ENCODE measurements at regions not wholly inside any gene's neighbourhood (a gene's known extent, or its start where the extent isn't known, plus 50 kb on each side); places are given as distances from the start of the nearest gene placed in this dataset.

DNA sequence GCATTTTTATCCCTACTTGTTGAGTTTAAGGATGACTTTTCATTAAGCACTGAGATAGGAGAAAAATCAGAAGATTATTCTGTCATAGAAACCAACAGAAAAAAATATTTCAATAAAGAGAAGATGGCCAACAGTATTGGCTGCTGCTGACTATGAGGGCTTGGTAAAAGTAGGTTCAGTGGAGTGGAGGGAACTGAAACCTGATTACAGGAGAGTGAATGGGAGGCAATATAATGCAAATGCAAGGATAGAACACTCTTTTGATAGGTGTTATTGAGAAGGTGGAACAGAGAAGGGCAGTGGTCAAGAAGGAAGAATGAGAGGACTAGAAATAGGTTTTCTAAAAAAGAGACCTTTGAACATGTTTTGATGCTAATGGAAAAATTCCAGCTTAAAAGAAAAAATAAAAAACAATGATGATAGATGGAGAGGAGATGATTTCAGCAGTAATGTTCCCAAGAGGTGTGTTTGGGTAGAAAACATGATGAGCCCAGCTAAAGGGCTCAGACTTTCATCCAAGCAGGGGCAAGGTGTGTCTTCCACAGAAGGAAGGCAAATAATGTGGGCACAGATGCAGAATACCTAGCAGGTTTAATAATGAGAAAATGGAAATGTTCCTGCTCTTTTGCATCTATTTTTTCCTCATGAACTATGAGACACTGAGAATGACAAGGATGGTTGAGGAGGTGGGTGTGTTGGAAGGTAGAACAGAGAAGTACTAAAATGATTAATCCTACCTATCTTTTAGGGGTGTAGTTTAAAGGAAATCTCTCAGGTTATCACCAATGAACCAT is 397.9 kb upstream of the GOLIM4 start:
- ATAC-seq (replicated peaks; ENCODE audit: extremely low read depth, poor library complexity, severe bottlenecking) (no peak), DNase-seq (ENCODE audit: low spot score in 2 of 2) (no peak)
- no peaks in the 10 kb centered on the region for H3K36me3 Mint-ChIP-seq (ENCODE audit: insufficient read depth)
- H3K9me3 Mint-ChIP-seq = peaks cover 18% of the 10 kb centered on the region
- H3K27ac Mint-ChIP-seq (ENCODE audit: low read depth) = no peak overlapping the region
- no peaks in the 10 kb centered on the region for H3K4me1 Mint-ChIP-seq
- no peaks in the 10 kb centered on the region for H3K27me3 Mint-ChIP-seq
- no peak overlapping the region for H3K4me3 Mint-ChIP-seq

DNA sequence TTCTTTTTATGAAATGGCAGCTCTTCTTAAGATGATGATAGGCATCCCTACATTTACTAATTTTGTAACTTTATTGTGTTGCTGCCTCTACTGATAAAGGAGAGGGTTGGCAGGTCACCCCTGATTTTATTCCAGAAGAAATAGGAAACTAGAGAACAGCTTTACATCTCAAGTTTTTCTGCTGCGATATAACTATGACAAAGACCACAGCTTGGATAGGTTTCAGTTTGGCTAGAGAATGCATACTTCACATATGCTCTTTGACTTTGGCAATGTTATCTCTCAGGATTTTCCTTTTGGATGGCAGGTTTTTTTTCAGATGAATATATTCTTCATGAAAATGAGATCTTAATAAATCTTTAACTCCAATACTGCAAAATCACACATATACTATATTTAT is 395.3 kb upstream of the GOLIM4 start:
- Mint-ChIP-seq H3K36me3 (ENCODE audit: insufficient read depth) (no peaks in the 10 kb centered on the region), H3K4me1 (no peaks in the 10 kb centered on the region), H3K27ac (ENCODE audit: low read depth) (no peak overlapping the region), H3K4me3 (no peak overlapping the region), H3K9me3 (peaks cover 10% of the 10 kb centered on the region), H3K27me3 (no peaks in the 10 kb centered on the region)
- DNase-seq (ENCODE audit: low spot score in 2 of 2) (no peak), ATAC-seq (replicated peaks; ENCODE audit: extremely low read depth, poor library complexity, severe bottlenecking) (no peak)

DNA sequence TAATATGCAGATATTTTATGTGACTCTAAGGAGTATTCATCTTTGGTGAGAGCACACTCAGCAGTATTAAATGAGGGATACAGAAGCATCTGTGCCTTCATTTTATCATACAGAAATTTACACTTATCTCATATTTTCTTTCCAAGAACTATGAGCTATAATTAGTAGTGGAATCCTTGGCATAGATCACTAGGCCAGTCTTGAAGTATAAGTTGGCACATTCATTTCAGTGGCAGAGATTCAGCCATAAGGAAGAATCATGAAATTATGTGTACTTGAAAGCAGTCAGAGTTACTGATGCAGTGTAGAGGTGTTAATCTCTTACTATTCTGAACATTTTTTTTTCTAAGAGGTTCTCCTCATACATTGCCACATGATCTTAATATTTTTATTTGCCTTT is 393.6 kb upstream of the GOLIM4 start:
- no peak for DNase-seq (ENCODE audit: low spot score in 2 of 2)
- peaks cover 10% of the 10 kb centered on the region for H3K9me3 Mint-ChIP-seq
- no peak overlapping the region for H3K27ac Mint-ChIP-seq (ENCODE audit: low read depth)
- ATAC-seq (replicated peaks; ENCODE audit: extremely low read depth, poor library complexity, severe bottlenecking) = no peak
- H3K4me1 Mint-ChIP-seq = no peaks in the 10 kb centered on the region
- H3K27me3 Mint-ChIP-seq = no peaks in the 10 kb centered on the region
- no peaks in the 10 kb centered on the region for H3K36me3 Mint-ChIP-seq (ENCODE audit: insufficient read depth)
- H3K4me3 Mint-ChIP-seq = no peak overlapping the region

DNA sequence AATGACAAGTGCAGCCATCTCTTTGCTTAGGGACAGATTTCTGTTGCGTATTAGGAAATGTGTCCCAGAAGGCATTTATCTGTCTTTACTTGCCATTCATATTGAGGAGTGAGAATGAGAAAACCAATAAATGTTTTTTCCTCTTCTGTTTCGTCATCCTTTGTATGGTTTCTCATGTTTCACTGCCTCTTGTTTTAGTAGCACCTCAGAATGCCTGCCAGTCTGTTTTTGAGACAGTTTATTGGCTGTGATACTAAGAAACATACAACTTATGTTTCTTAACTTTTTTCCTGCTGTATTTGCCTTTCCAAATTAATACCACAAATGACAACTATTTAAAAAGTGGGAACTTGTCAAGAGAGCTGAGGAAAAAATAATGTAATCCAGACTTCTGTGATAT is 390.2 kb upstream of the GOLIM4 start:
- H3K36me3 Mint-ChIP-seq (ENCODE audit: insufficient read depth) = no peaks in the 10 kb centered on the region
- H3K4me3 Mint-ChIP-seq = no peak overlapping the region
- H3K27me3 Mint-ChIP-seq = no peaks in the 10 kb centered on the region
- peaks cover 5% of the 10 kb centered on the region for H3K9me3 Mint-ChIP-seq
- DNase-seq (ENCODE audit: low spot score in 2 of 2) (no peak), ATAC-seq (replicated peaks; ENCODE audit: extremely low read depth, poor library complexity, severe bottlenecking) (no peak)
- no peaks in the 10 kb centered on the region for H3K4me1 Mint-ChIP-seq
- H3K27ac Mint-ChIP-seq (ENCODE audit: low read depth) = no peak overlapping the region

DNA sequence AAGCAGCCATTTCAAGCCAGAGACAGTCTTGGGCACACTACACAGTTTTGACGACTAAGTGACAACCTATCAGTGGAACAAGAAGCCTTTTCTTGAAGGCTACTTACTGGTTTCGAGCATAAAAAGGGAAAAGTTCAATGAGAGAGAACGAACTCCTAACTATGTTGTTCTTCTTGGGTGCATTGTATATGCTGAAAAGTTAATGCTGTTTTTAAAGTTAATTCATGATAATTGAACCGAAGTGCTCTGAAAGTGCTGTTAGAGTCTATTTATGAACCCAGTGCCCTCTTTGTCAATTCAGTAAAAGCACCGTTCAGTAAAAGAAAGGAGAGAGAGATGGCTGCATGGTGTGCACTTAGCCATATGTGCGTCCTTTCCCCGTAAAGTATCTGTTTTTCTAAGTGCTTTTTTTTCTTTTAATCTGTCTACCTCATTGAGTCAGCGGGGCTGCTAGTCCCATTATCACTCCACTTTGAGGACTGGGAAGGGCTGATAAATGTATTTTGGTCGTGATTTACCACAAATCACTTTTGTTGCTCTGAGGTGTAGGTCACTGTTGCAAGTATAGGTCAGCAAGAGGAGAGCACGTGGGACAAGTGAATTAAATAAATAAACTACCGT is 380.7 kb upstream of the GOLIM4 start:
- DNase-seq (ENCODE audit: low spot score in 2 of 2) (no peak), ATAC-seq (replicated peaks; ENCODE audit: extremely low read depth, poor library complexity, severe bottlenecking) (no peak)
- H3K4me3 Mint-ChIP-seq = no peak overlapping the region
- H3K27me3 Mint-ChIP-seq = no peaks in the 10 kb centered on the region
- H3K9me3 Mint-ChIP-seq = no peaks in the 10 kb centered on the region
- H3K27ac Mint-ChIP-seq (ENCODE audit: low read depth) = no peak overlapping the region
- H3K4me1 Mint-ChIP-seq = no peaks in the 10 kb centered on the region
- no peaks in the 10 kb centered on the region for H3K36me3 Mint-ChIP-seq (ENCODE audit: insufficient read depth)

DNA sequence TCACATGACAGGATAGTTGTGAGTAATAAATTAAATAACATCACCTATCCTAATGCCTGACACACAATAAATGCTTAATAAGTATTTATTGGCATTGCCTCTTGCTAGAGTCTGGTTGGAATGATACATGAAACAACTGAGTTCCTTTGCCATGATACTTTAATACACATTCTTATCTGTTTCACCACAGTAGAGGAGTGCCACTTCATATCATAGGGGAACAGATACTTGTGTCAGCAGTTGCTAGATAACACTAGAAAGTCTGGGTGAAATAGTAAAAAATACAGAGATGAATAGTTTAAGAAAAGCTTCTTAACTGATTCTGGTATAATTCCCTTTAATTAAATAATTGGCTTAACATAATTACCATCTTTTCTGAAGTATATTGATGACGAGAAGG is 380.0 kb upstream of the GOLIM4 start:
- H3K36me3 Mint-ChIP-seq (ENCODE audit: insufficient read depth) = no peaks in the 10 kb centered on the region

DNA sequence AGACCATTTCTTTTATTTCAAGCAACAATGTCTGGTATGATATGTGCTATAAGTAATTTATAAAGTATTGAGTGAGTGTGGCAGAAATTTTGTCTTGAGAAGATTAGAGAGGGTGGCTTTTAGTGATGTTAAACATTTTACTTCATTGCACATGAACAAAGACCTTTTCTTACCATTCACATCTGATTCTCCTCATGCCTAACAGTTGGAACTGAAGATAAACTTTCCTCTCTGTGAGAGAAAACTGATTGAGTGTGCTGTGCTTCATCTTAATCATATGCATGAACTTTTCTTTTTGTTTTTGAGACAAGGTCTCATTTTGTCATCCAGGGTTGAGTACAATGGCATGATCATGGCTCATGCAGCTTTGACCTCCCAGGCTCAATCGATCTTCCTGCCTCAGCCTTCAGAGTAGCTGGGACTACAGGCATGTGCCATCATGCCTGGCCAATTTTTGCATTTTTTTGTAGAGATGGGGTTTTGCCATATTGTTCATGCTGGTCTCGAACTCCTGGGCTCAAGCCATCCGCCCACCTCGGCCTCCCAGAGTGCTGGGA is 377.7 kb upstream of the GOLIM4 start:
- DNase-seq (ENCODE audit: low spot score in 2 of 2) = no peak
- Mint-ChIP-seq H3K4me3 (no peak overlapping the region), H3K4me1 (no peaks in the 10 kb centered on the region), H3K27ac (ENCODE audit: low read depth) (no peak overlapping the region), H3K9me3 (no peaks in the 10 kb centered on the region), H3K36me3 (ENCODE audit: insufficient read depth) (no peaks in the 10 kb centered on the region), H3K27me3 (no peaks in the 10 kb centered on the region)
- ATAC-seq (replicated peaks; ENCODE audit: extremely low read depth, poor library complexity, severe bottlenecking) = no peak

More for the DNA sequence above, 380.0 kb upstream of the GOLIM4 start:
- DNase-seq (ENCODE audit: low spot score in 2 of 2) (no peak), ATAC-seq (replicated peaks; ENCODE audit: extremely low read depth, poor library complexity, severe bottlenecking) (no peak)
- Mint-ChIP-seq H3K27me3 (no peaks in the 10 kb centered on the region), H3K27ac (ENCODE audit: low read depth) (no peak overlapping the region), H3K4me3 (no peak overlapping the region), H3K4me1 (no peaks in the 10 kb centered on the region), H3K9me3 (no peaks in the 10 kb centered on the region)

DNA sequence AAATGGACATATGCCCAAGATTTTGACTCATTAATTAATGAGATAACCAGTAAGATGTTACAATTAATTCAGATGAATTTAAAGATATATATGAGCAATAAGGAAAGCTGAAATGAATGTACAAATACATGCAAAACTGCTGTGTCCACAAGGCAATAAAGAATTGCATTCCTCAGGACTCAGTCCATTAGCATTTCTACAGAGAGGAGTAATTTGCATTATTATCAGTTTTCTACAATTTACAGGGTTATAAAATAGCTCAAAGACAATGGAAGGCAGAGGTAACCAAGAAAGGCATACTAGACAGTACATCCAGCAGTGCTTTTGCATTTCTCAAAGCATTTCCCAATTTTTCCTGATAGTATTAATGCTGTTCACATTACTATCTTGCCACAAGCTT is 377.1 kb upstream of the GOLIM4 start:
- no peaks in the 10 kb centered on the region for H3K27me3 Mint-ChIP-seq
- no peaks in the 10 kb centered on the region for H3K36me3 Mint-ChIP-seq (ENCODE audit: insufficient read depth)
- ATAC-seq (replicated peaks; ENCODE audit: extremely low read depth, poor library complexity, severe bottlenecking) (no peak), DNase-seq (ENCODE audit: low spot score in 2 of 2) (no peak)
- H3K9me3 Mint-ChIP-seq = no peaks in the 10 kb centered on the region
- no peak overlapping the region for H3K4me3 Mint-ChIP-seq
- no peak overlapping the region for H3K27ac Mint-ChIP-seq (ENCODE audit: low read depth)
- H3K4me1 Mint-ChIP-seq = no peaks in the 10 kb centered on the region

DNA sequence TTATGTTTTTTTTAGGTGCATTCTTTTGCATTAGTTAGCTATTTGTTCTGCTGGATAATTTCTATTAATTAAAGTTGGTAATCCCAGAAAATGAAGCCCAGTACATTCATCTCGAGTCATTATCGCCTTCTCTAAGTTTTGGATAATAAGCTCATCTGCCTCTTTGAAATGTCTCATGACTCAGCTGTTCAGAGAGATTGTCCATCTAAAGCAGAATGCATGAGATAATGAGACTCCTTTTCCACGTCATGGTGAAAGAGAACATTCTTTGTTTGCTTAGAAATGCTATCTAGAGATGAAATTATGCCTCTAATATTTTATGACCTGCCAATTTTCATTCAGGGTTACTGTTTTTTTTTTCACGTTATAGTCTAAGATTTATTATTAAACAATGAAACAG is 374.7 kb upstream of the GOLIM4 start:
- ATAC-seq (replicated peaks; ENCODE audit: extremely low read depth, poor library complexity, severe bottlenecking) = no peak
- H3K4me1 Mint-ChIP-seq = no peaks in the 10 kb centered on the region

DNA sequence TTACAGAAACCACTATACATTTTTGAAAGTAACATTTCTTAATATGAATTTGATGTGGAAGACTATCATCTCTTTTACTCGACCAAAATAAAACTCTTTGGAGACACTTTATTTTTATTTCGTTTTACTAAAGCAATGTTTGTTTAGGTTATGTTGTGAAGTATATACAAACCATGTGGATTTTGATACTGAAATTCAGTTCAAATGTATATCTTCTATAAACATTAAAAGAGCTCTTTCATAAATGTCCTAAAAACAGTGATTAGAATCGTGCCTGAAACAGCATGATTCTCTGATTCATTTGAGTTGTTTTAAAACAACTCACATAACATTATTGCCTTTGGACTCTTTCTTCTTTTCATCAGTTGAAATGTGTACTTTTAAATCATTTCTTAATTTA is 373.7 kb upstream of the GOLIM4 start:
- H3K27me3 Mint-ChIP-seq = no peaks in the 10 kb centered on the region
- H3K9me3 Mint-ChIP-seq = peaks cover 3% of the 10 kb centered on the region
- H3K27ac Mint-ChIP-seq (ENCODE audit: low read depth) = no peak overlapping the region
- H3K4me1 Mint-ChIP-seq = no peaks in the 10 kb centered on the region
- no peaks in the 10 kb centered on the region for H3K36me3 Mint-ChIP-seq (ENCODE audit: insufficient read depth)
- DNase-seq (ENCODE audit: low spot score in 2 of 2) (no peak), ATAC-seq (replicated peaks; ENCODE audit: extremely low read depth, poor library complexity, severe bottlenecking) (no peak)
- H3K4me3 Mint-ChIP-seq = no peak overlapping the region

More for the DNA sequence above, 374.7 kb upstream of the GOLIM4 start:
- Mint-ChIP-seq H3K27ac (ENCODE audit: low read depth) (no peak overlapping the region), H3K4me3 (no peak overlapping the region), H3K36me3 (ENCODE audit: insufficient read depth) (no peaks in the 10 kb centered on the region), H3K9me3 (no peaks in the 10 kb centered on the region), H3K27me3 (no peaks in the 10 kb centered on the region)
- no peak for DNase-seq (ENCODE audit: low spot score in 2 of 2)

DNA sequence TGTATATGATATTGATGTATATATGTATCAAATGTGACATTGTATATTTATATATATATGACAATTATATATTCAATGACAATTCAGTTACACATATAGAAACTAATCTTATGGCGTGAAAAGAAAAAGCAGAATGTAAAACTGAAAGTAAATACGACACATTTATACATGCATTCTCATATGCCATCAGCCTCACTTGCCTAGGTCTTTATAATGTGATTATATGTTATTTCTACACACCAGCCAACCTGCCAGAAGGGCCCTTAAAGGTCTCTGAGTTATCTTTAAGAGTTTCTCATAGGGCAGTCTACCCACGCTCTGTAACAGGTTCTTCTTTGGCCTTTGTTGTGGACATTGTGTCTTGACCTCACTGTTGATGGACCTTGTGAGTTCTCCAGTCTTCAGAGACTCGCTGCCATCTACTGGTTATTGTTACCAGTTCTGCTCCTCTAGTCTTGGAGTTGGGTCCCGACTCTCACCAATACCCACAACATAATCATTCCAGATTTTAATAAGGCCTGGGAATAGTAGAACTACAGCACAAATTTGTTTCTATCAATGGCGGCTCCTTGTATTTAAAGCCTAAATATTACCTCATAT is 371.5 kb upstream of the GOLIM4 start:
- Mint-ChIP-seq H3K27ac (ENCODE audit: low read depth) (no peak overlapping the region), H3K9me3 (peaks cover 11% of the 10 kb centered on the region), H3K27me3 (no peaks in the 10 kb centered on the region), H3K4me3 (no peak overlapping the region), H3K36me3 (ENCODE audit: insufficient read depth) (no peaks in the 10 kb centered on the region), H3K4me1 (no peaks in the 10 kb centered on the region)
- ATAC-seq (replicated peaks; ENCODE audit: extremely low read depth, poor library complexity, severe bottlenecking) = no peak
- no peak for DNase-seq (ENCODE audit: low spot score in 2 of 2)

DNA sequence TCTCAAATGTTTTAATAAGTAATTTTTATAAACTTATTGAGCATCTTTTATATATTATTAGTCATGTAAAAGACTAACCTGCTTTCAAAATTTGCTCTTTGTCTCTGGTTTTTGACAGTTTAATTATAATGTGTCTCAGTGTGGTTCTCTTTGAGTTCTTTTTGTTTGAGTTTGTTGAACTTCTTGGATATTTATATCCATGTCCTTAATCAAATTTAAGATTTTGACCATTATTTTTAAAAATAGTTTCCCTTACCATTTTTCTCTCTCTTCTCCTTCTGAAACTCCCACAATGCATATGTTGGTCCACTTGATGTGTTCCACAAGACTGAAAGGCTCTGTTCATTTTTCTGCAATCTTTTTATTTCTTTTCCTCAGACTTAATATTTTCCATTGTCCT is 366.1 kb upstream of the GOLIM4 start:
- no peak for ATAC-seq (replicated peaks; ENCODE audit: extremely low read depth, poor library complexity, severe bottlenecking)
- H3K4me3 Mint-ChIP-seq = no peak overlapping the region
- peaks cover 26% of the 10 kb centered on the region for H3K9me3 Mint-ChIP-seq
- H3K36me3 Mint-ChIP-seq (ENCODE audit: insufficient read depth) = no peaks in the 10 kb centered on the region
- no peak for DNase-seq (ENCODE audit: low spot score in 2 of 2)
- no peaks in the 10 kb centered on the region for H3K27me3 Mint-ChIP-seq
- H3K27ac Mint-ChIP-seq (ENCODE audit: low read depth) = no peak overlapping the region
- H3K4me1 Mint-ChIP-seq = no peaks in the 10 kb centered on the region

All from central memory CD8-positive, alpha-beta T cell (primary cell).